ENCODE measurements at regions not wholly inside any gene's neighbourhood (a gene's known extent, or its start where the extent isn't known, plus 50 kb on each side); places are given as distances from the start of the nearest gene placed in this dataset.

- TF ChIP-seq SPI1 (IDR thresholded peaks at IDR 0.05; ENCODE audit: low read depth, low read length) (no peak), POLR2AphosphoS5 (IDR thresholded peaks at IDR 0.05; ENCODE audit: low read depth, low read length) (no peak), TAF1 (IDR thresholded peaks at IDR 0.05; ENCODE audit: low read depth, low read length) (no peak), POLR2A (IDR thresholded peaks at IDR 0.05; ENCODE audit: low read depth, low read length) (no peak)
Measured at GRCh38 chr5:39656600-39656999, 231.8 kb upstream of the DAB2 start.

Data from GM12891 (cell line).